Osteocyte (in vitro differentiated cells): ENCODE measurements at regions not wholly inside any gene's neighbourhood (a gene's known extent, or its start where the extent isn't known, plus 50 kb on each side); places are given as distances from the start of the nearest gene placed in this dataset.

Source experiments
- DNase-seq: peaks from one replicate; pipeline ENCODE4 v3.0.0; 2021; ENCODE audit warnings: mixed read lengths; ENCODE audit not compliant: unreplicated experiment; ENCODE audit errors: extremely low spot score
- H3K27ac Mint-ChIP-seq: one replicate; pipeline ENCODE4 v1.8.0; 2021; ENCODE audit warnings: mild to moderate bottlenecking, mixed read lengths; ENCODE audit not compliant: unreplicated experiment
- H3K27me3 Mint-ChIP-seq: one replicate; pipeline ENCODE4 v1.8.0; 2021; ENCODE audit warnings: mixed read lengths; ENCODE audit not compliant: unreplicated experiment
- H3K36me3 Mint-ChIP-seq: one replicate; pipeline ENCODE4 v1.8.0; 2021; ENCODE audit warnings: mixed read lengths; ENCODE audit not compliant: unreplicated experiment
- H3K4me1 Mint-ChIP-seq: one replicate; pipeline ENCODE4 v1.8.0; 2021; ENCODE audit warnings: mixed read lengths; ENCODE audit not compliant: unreplicated experiment
- H3K4me3 Mint-ChIP-seq: one replicate; pipeline ENCODE4 v1.8.0; 2021; ENCODE audit warnings: mild to moderate bottlenecking, moderate library complexity, mixed read lengths; ENCODE audit not compliant: unreplicated experiment
- H3K9me3 Mint-ChIP-seq: one replicate; pipeline ENCODE4 v1.8.0; 2021; ENCODE audit warnings: mixed read lengths; ENCODE audit not compliant: unreplicated experiment
- TF ChIP-seq, protein P1 (sequence below): fragments of 200-600 bp; sonication (generic); IDR thresholded peaks from 2 replicates; pipeline ENCODE4 v1.5.0; 2021; ENCODE audit warnings: antibody characterized with exemption, mild to moderate bottlenecking, moderate library complexity

DNA sequence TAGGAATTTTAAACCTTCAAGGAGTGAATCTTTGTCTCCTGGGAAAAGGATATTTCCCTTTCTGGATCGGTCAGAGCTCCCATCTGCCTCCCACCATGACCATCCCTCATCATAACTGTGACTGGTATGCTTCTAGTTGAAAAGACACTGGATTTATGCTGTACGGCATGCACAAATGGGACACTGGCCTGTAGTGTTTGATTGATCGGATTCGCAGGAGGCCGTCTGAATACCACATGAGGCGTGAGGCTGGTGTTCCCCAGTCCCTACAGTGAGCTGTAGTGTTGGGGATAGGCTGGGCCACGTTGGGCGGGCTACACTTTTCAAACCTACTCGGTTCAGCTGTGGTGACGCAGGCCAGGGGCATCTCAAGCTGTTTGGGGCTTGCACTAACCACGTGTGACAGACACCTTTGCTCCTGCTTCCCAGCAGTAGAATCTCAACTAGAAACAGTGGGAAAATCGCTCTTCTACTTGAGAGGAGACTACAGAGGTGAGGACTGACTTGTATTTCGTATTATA is 101.8 kb downstream of the MID1IP1 start:
- Mint-ChIP-seq H3K9me3 (no peaks in the 10 kb centered on the region), H3K27ac (no peak overlapping the region), H3K27me3 (no peaks in the 10 kb centered on the region), H3K4me1 (no peaks in the 10 kb centered on the region), H3K4me3 (no peak overlapping the region), H3K36me3 (no peaks in the 10 kb centered on the region)
- DNase-seq = no peak
- TF ChIP-seq, protein P1, sequence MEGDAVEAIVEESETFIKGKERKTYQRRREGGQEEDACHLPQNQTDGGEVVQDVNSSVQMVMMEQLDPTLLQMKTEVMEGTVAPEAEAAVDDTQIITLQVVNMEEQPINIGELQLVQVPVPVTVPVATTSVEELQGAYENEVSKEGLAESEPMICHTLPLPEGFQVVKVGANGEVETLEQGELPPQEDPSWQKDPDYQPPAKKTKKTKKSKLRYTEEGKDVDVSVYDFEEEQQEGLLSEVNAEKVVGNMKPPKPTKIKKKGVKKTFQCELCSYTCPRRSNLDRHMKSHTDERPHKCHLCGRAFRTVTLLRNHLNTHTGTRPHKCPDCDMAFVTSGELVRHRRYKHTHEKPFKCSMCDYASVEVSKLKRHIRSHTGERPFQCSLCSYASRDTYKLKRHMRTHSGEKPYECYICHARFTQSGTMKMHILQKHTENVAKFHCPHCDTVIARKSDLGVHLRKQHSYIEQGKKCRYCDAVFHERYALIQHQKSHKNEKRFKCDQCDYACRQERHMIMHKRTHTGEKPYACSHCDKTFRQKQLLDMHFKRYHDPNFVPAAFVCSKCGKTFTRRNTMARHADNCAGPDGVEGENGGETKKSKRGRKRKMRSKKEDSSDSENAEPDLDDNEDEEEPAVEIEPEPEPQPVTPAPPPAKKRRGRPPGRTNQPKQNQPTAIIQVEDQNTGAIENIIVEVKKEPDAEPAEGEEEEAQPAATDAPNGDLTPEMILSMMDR = no peak

DNA sequence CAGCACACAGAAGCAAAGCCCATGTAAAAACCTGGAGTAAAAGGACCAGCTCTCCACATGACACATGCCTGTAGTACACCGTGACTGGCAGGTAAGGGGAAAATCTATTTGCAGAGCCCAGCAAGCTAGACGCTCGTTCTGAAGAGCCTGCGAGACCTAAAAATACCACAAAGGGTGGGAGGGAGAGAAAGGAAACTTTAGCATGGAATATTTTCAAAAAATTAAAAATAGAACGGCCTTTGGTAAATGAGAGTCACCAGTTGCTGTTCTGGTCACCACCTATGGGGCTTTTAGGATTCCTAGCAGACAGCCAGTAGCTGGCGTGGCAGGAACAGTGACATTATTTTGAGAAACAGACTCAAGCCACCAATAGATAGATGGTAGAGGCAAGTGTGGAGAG is 115.5 kb downstream of the MID1IP1 start:
- Mint-ChIP-seq H3K4me1 (no peaks in the 10 kb centered on the region), H3K36me3 (no peaks in the 10 kb centered on the region), H3K27ac (no peak overlapping the region), H3K27me3 (no peaks in the 10 kb centered on the region), H3K4me3 (no peak overlapping the region), H3K9me3 (peaks cover 15% of the 10 kb centered on the region)
- no peak for DNase-seq
- TF ChIP-seq, protein P1 = no peak

DNA sequence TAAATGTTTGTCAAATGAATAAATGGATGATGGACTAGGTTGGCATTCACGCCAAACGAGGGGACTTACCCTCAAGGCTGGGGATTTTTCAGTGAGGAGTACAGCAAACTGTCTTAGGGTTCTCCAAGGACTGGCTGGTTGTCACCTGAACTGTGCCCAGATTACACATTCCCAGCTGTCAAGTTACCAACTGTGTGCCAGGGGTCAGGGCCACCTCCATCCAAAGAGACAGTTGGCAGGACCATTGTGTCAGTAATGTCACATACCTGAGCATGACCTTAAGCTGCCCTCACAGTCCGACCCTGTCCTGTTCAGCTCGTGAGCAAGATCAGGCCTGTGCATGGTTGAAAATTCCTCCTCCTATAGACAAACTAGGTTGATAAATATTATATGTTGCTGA is 116.7 kb downstream of the MID1IP1 start:
- Mint-ChIP-seq H3K4me3 (no peak overlapping the region), H3K4me1 (no peaks in the 10 kb centered on the region), H3K36me3 (no peaks in the 10 kb centered on the region), H3K27ac (no peak overlapping the region), H3K9me3 (peaks cover 11% of the 10 kb centered on the region), H3K27me3 (no peaks in the 10 kb centered on the region)
- TF ChIP-seq, protein P1 = no peak
- DNase-seq = no peak

DNA sequence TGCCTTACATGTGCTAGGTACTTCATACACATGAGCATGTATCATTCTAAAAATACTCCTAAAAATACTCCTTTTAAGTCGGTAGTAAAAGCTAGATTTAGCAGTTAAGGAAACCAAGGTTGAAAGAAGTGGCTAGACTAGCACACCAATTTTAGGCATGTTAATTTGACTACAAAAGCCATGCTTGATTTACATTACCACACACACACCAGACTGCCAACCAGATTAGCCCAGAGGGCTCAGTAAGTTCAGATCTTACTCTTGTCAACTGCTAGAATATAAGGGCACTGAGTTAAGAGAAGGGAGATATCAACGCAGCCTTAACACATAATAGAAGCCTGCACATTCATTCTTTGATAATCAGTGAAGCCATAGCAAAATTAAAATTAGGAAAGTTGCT is 117.9 kb downstream of the MID1IP1 start:
- no peak for DNase-seq
- Mint-ChIP-seq H3K4me1 (no peaks in the 10 kb centered on the region), H3K27me3 (no peaks in the 10 kb centered on the region), H3K4me3 (no peak overlapping the region), H3K27ac (no peak overlapping the region), H3K36me3 (no peaks in the 10 kb centered on the region), H3K9me3 (peaks cover 7% of the 10 kb centered on the region)
- TF ChIP-seq, protein P1 = no peak

DNA sequence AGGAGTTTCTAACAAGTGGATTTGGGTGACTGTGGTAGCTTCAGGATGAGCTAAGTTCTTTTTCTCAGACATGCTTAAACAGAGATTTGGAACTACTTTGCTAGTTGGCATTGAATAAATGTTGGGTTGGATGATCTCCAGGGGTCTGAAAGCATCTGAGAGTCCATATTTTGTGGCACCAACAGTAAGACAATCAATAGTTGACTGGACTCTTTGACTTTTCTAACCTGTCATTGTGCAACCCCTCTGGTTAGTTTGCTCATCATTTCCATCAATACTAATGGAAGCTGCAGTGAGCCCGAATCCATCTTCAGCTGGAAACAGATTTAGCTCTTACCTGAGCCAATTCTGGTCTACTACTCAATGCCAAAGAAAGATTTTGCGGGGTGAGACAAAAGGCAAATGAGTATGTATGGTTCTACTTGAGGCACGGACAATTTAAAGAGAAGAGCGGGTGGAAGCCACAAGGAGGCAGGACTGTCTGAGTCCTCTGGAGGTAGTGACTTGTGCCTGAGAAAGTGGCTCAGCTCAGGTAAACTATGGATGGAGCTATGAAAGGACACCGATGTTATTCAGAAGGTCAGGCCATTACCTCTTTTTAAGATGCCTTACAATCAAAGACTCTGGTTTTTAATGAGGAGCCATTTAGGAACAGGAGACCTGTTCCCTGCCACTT is 118.7 kb downstream of the MID1IP1 start:
- H3K27ac Mint-ChIP-seq = no peak overlapping the region
- TF ChIP-seq, protein P1 = no peak
- peaks cover 3% of the 10 kb centered on the region for H3K9me3 Mint-ChIP-seq
- no peak overlapping the region for H3K4me3 Mint-ChIP-seq
- no peaks in the 10 kb centered on the region for H3K36me3 Mint-ChIP-seq
- DNase-seq = no peak
- H3K4me1 Mint-ChIP-seq = no peaks in the 10 kb centered on the region
- no peaks in the 10 kb centered on the region for H3K27me3 Mint-ChIP-seq
